CD4-positive, alpha-beta T cell (primary cell): ENCODE measurements at regions not wholly inside any gene's neighbourhood (a gene's known extent, or its start where the extent isn't known, plus 50 kb on each side); places are given as distances from the start of the nearest gene placed in this dataset.

ENCODE experiments used
- ATAC-seq: fragments of 200-7000 bp; cut with Tn5 transposase; one replicate; pipeline ENCODE4 v1.10.0; 2022; ENCODE audit warnings: mild to moderate bottlenecking; ENCODE audit not compliant: poor library complexity
- CTCF ChIA-PET: fragments of 350-600 bp; sonication (Branson Sonifier 250); formaldehyde crosslinking; loops from one replicate; lab custom pipeline; 2021; ENCODE audit warnings: antibody characterized with exemption, inconsistent platforms; lab: Charles Lee
- POLR2A ChIA-PET: fragments of 350-600 bp; sonication (Branson Sonifier 250); formaldehyde crosslinking; loops from one replicate; lab custom pipeline; 2021; ENCODE audit warnings: antibody characterized with exemption, inconsistent platforms; lab: Charles Lee
- DNase-seq, 14 experiments: peaks; one replicate each; pipeline ENCODE4 v3.0.0-alpha.2; 2013 to 2020; ENCODE audit warnings: mixed read lengths in 2 of 14
- H3K27ac ChIP-seq, 2 donors: one replicate each; pipeline versions ENCODE4 v1.5.1 to v1.7.0; 2013; ENCODE audit warnings: low read length in 2 of 2, low read depth in 1 of 2, mild to moderate bottlenecking in 1 of 2
- H3K27me3 ChIP-seq, 2 experiments: 1 replicate in 1 of 2; 2 replicates in 1 of 2; pipeline versions ENCODE4 v1.6.1 to v1.7.0; 2013; ENCODE audit warnings: low read length in 2 of 2, control low read depth in 1 of 2, mild to moderate bottlenecking in 1 of 2, moderate library complexity in 1 of 2; ENCODE audit not compliant: insufficient read depth in 2 of 2, control insufficient read depth in 1 of 2
- H3K36me3 ChIP-seq: one replicate; pipeline ENCODE4 v1.6.1; 2013; ENCODE audit warnings: low read length, control low read depth; ENCODE audit not compliant: insufficient read depth
- H3K4me1 ChIP-seq: one replicate; pipeline ENCODE4 v1.6.1; 2013; ENCODE audit warnings: low read length, control low read depth; ENCODE audit not compliant: insufficient read depth
- H3K4me3 ChIP-seq: one replicate; pipeline ENCODE4 v1.5.1; 2013; ENCODE audit warnings: mild to moderate bottlenecking, low read length, moderate library complexity
- H3K9me3 ChIP-seq, 2 experiments: 1 replicate in 1 of 2; 2 replicates in 1 of 2; pipeline versions ENCODE4 v1.6.1 to v1.7.0; 2013; ENCODE audit warnings: low read length in 2 of 2, mild to moderate bottlenecking in 2 of 2, control low read depth in 1 of 2, moderate library complexity in 1 of 2; ENCODE audit not compliant: control insufficient read depth in 1 of 2, insufficient read depth in 1 of 2
- H3K27ac Mint-ChIP-seq: one replicate; pipeline ENCODE4 v1.8.0; 2020; ENCODE audit warnings: mixed read lengths
- H3K27me3 Mint-ChIP-seq: one replicate; pipeline ENCODE4 v1.8.0; 2021; ENCODE audit warnings: mixed read lengths
- H3K36me3 Mint-ChIP-seq: one replicate; pipeline ENCODE4 v1.8.0; 2021; ENCODE audit warnings: low read depth, mixed read lengths
- H3K4me1 Mint-ChIP-seq: one replicate; pipeline ENCODE4 v1.8.0; 2021; ENCODE audit warnings: low read depth, mixed read lengths
- H3K4me3 Mint-ChIP-seq: one replicate; pipeline ENCODE4 v1.8.0; 2020; ENCODE audit warnings: mild to moderate bottlenecking, mixed read lengths
- H3K9me3 Mint-ChIP-seq: one replicate; pipeline ENCODE4 v1.8.0; 2020; ENCODE audit warnings: mixed read lengths
- intact Hi-C, 2 experiments: fragments of 100-400 bp; cut with DNase I in 1 of 2; cut with micrococcal nuclease in 1 of 2; formaldehyde crosslinking; loops; one replicate each; pipeline versions ENCODE4 v1.15.1 to v1.9.0; 2023 to 2025; cut with DNase I, micrococcal nuclease
- TF ChIP-seq, protein P1 (sequence below): fragments of 200-600 bp; IDR thresholded peaks from one replicate; pipeline ENCODE4 v1.8.0; 2022; ENCODE audit warnings: antibody characterized with exemption, mild to moderate bottlenecking

DNA sequence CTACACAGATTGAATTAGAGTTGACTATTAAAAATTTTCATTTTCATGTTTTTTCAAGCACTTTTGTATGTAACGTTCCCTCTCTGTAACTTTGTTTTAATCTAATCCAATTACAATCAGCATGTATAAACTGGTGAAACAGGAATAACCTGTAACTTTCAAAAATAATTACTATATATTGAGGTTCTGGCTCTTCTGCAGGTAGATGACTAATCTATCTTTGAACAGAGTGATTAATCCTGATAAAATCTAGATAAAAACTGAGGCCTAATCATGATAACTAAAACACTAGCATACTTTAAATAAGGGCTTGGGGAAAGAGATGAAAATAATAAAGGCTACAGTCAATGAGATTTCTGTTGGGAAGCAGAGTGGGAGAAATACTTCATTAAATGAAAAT, 101.6 kb upstream of the KCND2 start:
- no peaks in the 10 kb centered on the region for H3K36me3 Mint-ChIP-seq
- H3K27ac Mint-ChIP-seq: no peak overlapping the region
- peaks cover 7% of the 10 kb centered on the region for H3K9me3 Mint-ChIP-seq
- H3K36me3 ChIP-seq: no peaks in the 10 kb centered on the region
- peaks cover 0 to 2% of the 10 kb centered on the region in 2 experiments for H3K9me3 ChIP-seq
- ChIA-PET CTCF (no interaction called here), POLR2A (no interaction called here)
- H3K27ac ChIP-seq: no peak overlapping the region
- intact Hi-C loops: no loop called here
- TF ChIP-seq, protein P1, sequence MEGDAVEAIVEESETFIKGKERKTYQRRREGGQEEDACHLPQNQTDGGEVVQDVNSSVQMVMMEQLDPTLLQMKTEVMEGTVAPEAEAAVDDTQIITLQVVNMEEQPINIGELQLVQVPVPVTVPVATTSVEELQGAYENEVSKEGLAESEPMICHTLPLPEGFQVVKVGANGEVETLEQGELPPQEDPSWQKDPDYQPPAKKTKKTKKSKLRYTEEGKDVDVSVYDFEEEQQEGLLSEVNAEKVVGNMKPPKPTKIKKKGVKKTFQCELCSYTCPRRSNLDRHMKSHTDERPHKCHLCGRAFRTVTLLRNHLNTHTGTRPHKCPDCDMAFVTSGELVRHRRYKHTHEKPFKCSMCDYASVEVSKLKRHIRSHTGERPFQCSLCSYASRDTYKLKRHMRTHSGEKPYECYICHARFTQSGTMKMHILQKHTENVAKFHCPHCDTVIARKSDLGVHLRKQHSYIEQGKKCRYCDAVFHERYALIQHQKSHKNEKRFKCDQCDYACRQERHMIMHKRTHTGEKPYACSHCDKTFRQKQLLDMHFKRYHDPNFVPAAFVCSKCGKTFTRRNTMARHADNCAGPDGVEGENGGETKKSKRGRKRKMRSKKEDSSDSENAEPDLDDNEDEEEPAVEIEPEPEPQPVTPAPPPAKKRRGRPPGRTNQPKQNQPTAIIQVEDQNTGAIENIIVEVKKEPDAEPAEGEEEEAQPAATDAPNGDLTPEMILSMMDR: no peak
- H3K4me1 ChIP-seq: no peaks in the 10 kb centered on the region
- no peak overlapping the region for H3K4me3 Mint-ChIP-seq
- H3K27me3 ChIP-seq: no peaks in the 10 kb centered on the region
- no peaks in the 10 kb centered on the region for H3K4me1 Mint-ChIP-seq
- no peaks in the 10 kb centered on the region for H3K27me3 Mint-ChIP-seq
- H3K4me3 ChIP-seq: no peak overlapping the region
- no peak for DNase-seq
- ATAC-seq: no peak

DNA sequence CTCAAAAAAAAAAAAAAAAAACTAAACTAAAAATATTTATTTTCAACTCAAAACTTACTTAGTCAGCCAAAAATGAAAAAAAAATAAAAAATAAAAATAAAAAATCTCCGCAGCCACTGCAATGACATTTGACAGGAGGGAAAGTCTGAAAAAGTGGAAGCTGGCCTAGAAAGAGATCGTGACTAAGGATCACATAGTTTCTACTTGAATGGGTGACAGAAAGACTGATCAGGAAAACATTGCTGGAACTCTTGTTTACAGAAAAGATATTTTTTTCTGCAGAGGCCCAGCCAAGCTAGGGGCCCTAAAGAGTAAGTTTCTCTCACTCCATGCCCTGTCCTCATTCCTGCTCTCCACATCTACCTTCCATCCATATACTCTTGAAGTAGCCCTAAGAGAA, 92.8 kb upstream of the KCND2 start:
- CTCF ChIA-PET: no interaction called here
- no peak for DNase-seq
- H3K27ac ChIP-seq: no peak overlapping the region
- H3K4me1 Mint-ChIP-seq: no peaks in the 10 kb centered on the region
- no peaks in the 10 kb centered on the region for H3K27me3 ChIP-seq
- POLR2A ChIA-PET: no interaction called here
- intact Hi-C loops: no loop called here
- H3K9me3 Mint-ChIP-seq: peaks cover 3% of the 10 kb centered on the region
- no peak for ATAC-seq
- H3K4me3 ChIP-seq: no peak overlapping the region
- peaks cover 0 to 4% of the 10 kb centered on the region in 2 experiments for H3K9me3 ChIP-seq
- H3K27me3 Mint-ChIP-seq: no peaks in the 10 kb centered on the region
- H3K4me3 Mint-ChIP-seq: no peak overlapping the region
- no peaks in the 10 kb centered on the region for H3K36me3 ChIP-seq
- no peaks in the 10 kb centered on the region for H3K36me3 Mint-ChIP-seq
- H3K27ac Mint-ChIP-seq: no peak overlapping the region
- no peaks in the 10 kb centered on the region for H3K4me1 ChIP-seq
- TF ChIP-seq, protein P1: no peak

DNA sequence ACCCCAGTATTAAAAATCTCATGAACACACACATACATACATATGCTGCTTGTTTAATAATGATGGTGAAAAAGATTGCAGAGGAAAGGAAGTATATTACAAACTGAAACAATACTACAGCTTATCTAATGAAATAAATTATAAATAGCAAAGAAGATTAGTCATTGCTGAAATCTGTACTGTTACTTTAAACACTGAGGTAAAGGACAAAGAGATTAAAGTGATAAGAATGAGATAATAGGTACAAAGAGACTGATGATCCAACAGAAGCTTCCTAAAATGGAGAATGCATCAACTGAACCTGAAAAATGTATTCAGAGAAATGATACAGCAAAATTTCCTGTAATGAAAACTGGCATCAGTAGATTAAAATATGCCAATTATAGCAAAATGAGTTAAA, 91.5 kb upstream of the KCND2 start:
- ATAC-seq (no peak), DNase-seq (no peak)
- no peaks in the 10 kb centered on the region for H3K27me3 ChIP-seq
- ChIA-PET POLR2A (no interaction called here), CTCF (no interaction called here)
- no peaks in the 10 kb centered on the region for H3K36me3 ChIP-seq
- no peak overlapping the region for H3K4me3 Mint-ChIP-seq
- peaks cover 3% of the 10 kb centered on the region for H3K9me3 Mint-ChIP-seq
- H3K27ac Mint-ChIP-seq: no peak overlapping the region
- no peaks in the 10 kb centered on the region for H3K27me3 Mint-ChIP-seq
- peaks cover 0 to 1% of the 10 kb centered on the region in 2 experiments for H3K9me3 ChIP-seq
- H3K4me1 ChIP-seq: no peaks in the 10 kb centered on the region
- intact Hi-C loops: no loop called here
- no peaks in the 10 kb centered on the region for H3K36me3 Mint-ChIP-seq
- TF ChIP-seq, protein P1: no peak
- no peak overlapping the region for H3K27ac ChIP-seq
- no peaks in the 10 kb centered on the region for H3K4me1 Mint-ChIP-seq
- no peak overlapping the region for H3K4me3 ChIP-seq
